HG02642 (cell line): ENCODE measurements at regions not wholly inside any gene's neighbourhood (a gene's known extent, or its start where the extent isn't known, plus 50 kb on each side); places are given as distances from the start of the nearest gene placed in this dataset.

Source experiments
- ATAC-seq: cut with Tn5 transposase; IDR thresholded peaks from one replicate; pipeline ENCODE4 v1.9.1; 2021; ENCODE audit warnings: mild to moderate bottlenecking; ENCODE audit not compliant: unreplicated experiment, poor library complexity

GRCh38 chr10:4733843-4734224 lies 92.2 kb upstream of the AKR1E2 start:
- ATAC-seq, result no peak

- no peak for ATAC-seq
Measured at GRCh38 chr10:4733150-4733842, 92.7 kb upstream of the AKR1E2 start.

- no peak for ATAC-seq
Measured at GRCh38 chr10:4730998-4731397, 95.0 kb upstream of the AKR1E2 start.

- no peak for ATAC-seq
Measured at GRCh38 chr10:4725917-4726606, 99.9 kb upstream of the AKR1E2 start.

- ATAC-seq, result no peak
Measured at GRCh38 chr10:4723860-4724259, 102.1 kb upstream of the AKR1E2 start.

GRCh38 chr10:4721999-4722753 lies 103.8 kb upstream of the AKR1E2 start:
- ATAC-seq, result no peak

GRCh38 chr10:4720463-4720862 lies 105.5 kb upstream of the AKR1E2 start:
- ATAC-seq, result no peak

GRCh38 chr10:4719671-4720070 lies 106.3 kb upstream of the AKR1E2 start:
- ATAC-seq, result no peak

- no peak for ATAC-seq
Measured at GRCh38 chr10:4719036-4719435, 107.0 kb upstream of the AKR1E2 start.

GRCh38 chr10:4718544-4718943 lies 107.5 kb upstream of the AKR1E2 start:
- no peak for ATAC-seq

GRCh38 chr10:4717670-4718069 lies 108.3 kb upstream of the AKR1E2 start:
- no peak for ATAC-seq

- ATAC-seq, result no peak
Measured at GRCh38 chr10:4710858-4711257, 115.1 kb upstream of the AKR1E2 start.

- no peak for ATAC-seq
Measured at GRCh38 chr10:4708123-4708759, 117.8 kb upstream of the AKR1E2 start.

- no peak for ATAC-seq
Measured at GRCh38 chr10:4707221-4707620, 118.8 kb upstream of the AKR1E2 start.

GRCh38 chr10:4704034-4704545 lies 121.9 kb upstream of the AKR1E2 start:
- ATAC-seq, result no peak

- no peak for ATAC-seq
Measured at GRCh38 chr10:4701016-4701415, 125.0 kb upstream of the AKR1E2 start.

GRCh38 chr10:4699950-4700730 lies 125.9 kb upstream of the AKR1E2 start:
- no peak for ATAC-seq

GRCh38 chr10:4698075-4698474 lies 127.9 kb upstream of the AKR1E2 start:
- no peak for ATAC-seq

GRCh38 chr10:4696186-4696585 lies 129.8 kb upstream of the AKR1E2 start:
- no peak for ATAC-seq

- ATAC-seq, result no peak
Measured at GRCh38 chr10:4693967-4694366, 132.0 kb upstream of the AKR1E2 start.
